A549 (cell line): ENCODE measurements at regions not wholly inside any gene's neighbourhood (a gene's known extent, or its start where the extent isn't known, plus 50 kb on each side); places are given as distances from the start of the nearest gene placed in this dataset.

Source experiments
- ATAC-seq, 2 experiments: fragments of 200-7000 bp in 1 of 2; fragments of >200 bp in 1 of 2; cut with Nextera tagmentation in 1 of 2; cut with Tn5 transposase in 1 of 2; 3 replicates each; pipeline versions ENCODE4 v1.8.0 to v1.9.1; 2018 to 2020; ENCODE audit warnings: mild to moderate bottlenecking in 1 of 2, moderate library complexity in 1 of 2
- CTCF ChIA-PET: fragments of 300-600 bp; sonication (Branson Sonifier 250); formaldehyde crosslinking; extraction: SDS; loops from one replicate; lab custom pipeline; 2021; ENCODE audit warnings: antibody characterized with exemption, inconsistent platforms; lab: Yijun Ruan, JAX
- POLR2A ChIA-PET: fragments of 350-600 bp; formaldehyde crosslinking; extraction: SDS; loops from one replicate; lab custom pipeline; 2021; ENCODE audit warnings: antibody characterized with exemption, inconsistent platforms; lab: Yijun Ruan, JAX
- DNase-seq, 2 experiments: peaks; one replicate each; pipeline versions ENCODE4 v3.0.0 to v3.0.0-alpha.2; 2011 to 2016; ENCODE audit warnings: low read depth in 1 of 2, low spot score in 1 of 2
- FAIRE-seq: peaks from 2 replicates; lab custom pipeline; 2011; peaks lifted over from hg19 to GRCh38; lab: Jason Lieb, UNC
- H3K27ac ChIP-seq, 2 experiments: fragments of >200 bp; sonication (Bioruptor Twin); formaldehyde crosslinking; 3 replicates each; pipeline ENCODE4 v1.5.1; 2016 to 2017
- H3K4me1 ChIP-seq: fragments of >200 bp; sonication (Bioruptor Twin); formaldehyde crosslinking; 3 replicates; pipeline ENCODE4 v1.6.1; 2016
- H3K4me2 ChIP-seq: fragments of >200 bp; sonication (Bioruptor Twin); formaldehyde crosslinking; 3 replicates; pipeline ENCODE4 v1.6.1; 2016
- H3K4me3 ChIP-seq: fragments of >200 bp; sonication (Bioruptor Twin); formaldehyde crosslinking; 3 replicates; pipeline ENCODE4 v1.5.1; 2016
- H3K9me3 ChIP-seq: fragments of >200 bp; sonication (Bioruptor Twin); formaldehyde crosslinking; 3 replicates; pipeline ENCODE4 v1.6.1; 2016
- BCL3 ChIP-seq: fragments of >200 bp; sonication (Bioruptor Twin); formaldehyde crosslinking; IDR thresholded peaks from 3 replicates; pipeline ENCODE4 v1.6.1; 2016
- BHLHE40 ChIP-seq: IDR thresholded peaks from 2 replicates; pipeline ENCODE4 v1.6.1; 2012; ENCODE audit warnings: low read depth, low read length, inconsistent platforms
- CEBPB ChIP-seq, 2 experiments: fragments of >200 bp in 1 of 2; sonication (Bioruptor Twin) in 1 of 2; formaldehyde crosslinking in 1 of 2; IDR thresholded peaks; 2 replicates each; pipeline ENCODE4 v1.6.1; 2012 to 2016
- CHD2 ChIP-seq: fragments of 150-350 bp; IDR thresholded peaks from 2 replicates; pipeline ENCODE4 v1.6.1; 2014; ENCODE audit warnings: low read length; ENCODE audit not compliant: partially characterized antibody
- HDAC2 ChIP-seq: fragments of 200-600 bp; sonication (generic); IDR thresholded peaks from 2 replicates; pipeline ENCODE4 v1.6.1; 2016
- JUN ChIP-seq, 2 experiments: fragments of >200 bp; sonication (Bioruptor Twin); formaldehyde crosslinking; IDR thresholded peaks; 2 replicates in 1 of 2; 3 replicates in 1 of 2; pipeline ENCODE4 v1.6.1; 2016 to 2017
- KDM5A ChIP-seq: fragments of 200-600 bp; sonication (generic); IDR thresholded peaks from 2 replicates; pipeline ENCODE4 v1.6.1; 2016; ENCODE audit warnings: antibody characterized with exemption, mild to moderate bottlenecking
- MAFK ChIP-seq: fragments of 450-650 bp; IDR thresholded peaks from 2 replicates; pipeline ENCODE4 v1.6.1; 2014; ENCODE audit not compliant: partially characterized antibody
- MAZ ChIP-seq: fragments of 150-350 bp; IDR thresholded peaks from 2 replicates; pipeline ENCODE4 v1.6.1; 2014; ENCODE audit warnings: antibody characterized with exemption, low read depth, low read length, borderline replicate concordance
- NPAS2 ChIP-seq: fragments of 250-450 bp; sonication (Bioruptor Pico); IDR thresholded peaks from 2 replicates; pipeline ENCODE4 v1.8.0; 2022; ENCODE audit warnings: mild to moderate bottlenecking, moderate library complexity, borderline replicate concordance
- NR3C1 ChIP-seq: fragments of >200 bp; sonication (Bioruptor Twin); formaldehyde crosslinking; IDR thresholded peaks from 3 replicates; pipeline ENCODE4 v1.6.1; 2017
- PBX3 ChIP-seq: IDR thresholded peaks from 2 replicates; pipeline ENCODE4 v1.6.1; 2012
- POLR2A ChIP-seq: IDR thresholded peaks from 2 replicates; pipeline ENCODE4 v1.6.1; 2012; ENCODE audit warnings: mild to moderate bottlenecking, low read length
- RAD21 ChIP-seq, 2 experiments: fragments of >200 bp in 1 of 2; sonication (Bioruptor Twin) in 1 of 2; formaldehyde crosslinking in 1 of 2; IDR thresholded peaks in 1 of 2; conservative IDR thresholded peaks in 1 of 2; 2 replicates in 1 of 2; 3 replicates in 1 of 2; pipeline ENCODE4 v1.6.1; 2012 to 2018; ENCODE audit warnings: inconsistent platforms in 1 of 2
- RARB ChIP-seq: fragments of 250-450 bp; sonication (Bioruptor Pico); IDR thresholded peaks from 2 replicates; pipeline ENCODE4 v1.8.0; 2021; ENCODE audit warnings: mild to moderate bottlenecking, moderate library complexity
- RNF2 ChIP-seq: fragments of 200-600 bp; sonication (generic); IDR thresholded peaks from 2 replicates; pipeline ENCODE4 v1.6.1; 2016; ENCODE audit warnings: low read depth, mild to moderate bottlenecking, antibody characterized with exemption, moderate library complexity, borderline replicate concordance
- TFCP2L1 ChIP-seq: fragments of 250-450 bp; sonication (Bioruptor Pico); IDR thresholded peaks from 2 replicates; pipeline ENCODE4 v1.5.0; 2021; ENCODE audit warnings: mild to moderate bottlenecking
- TP53 ChIP-seq: fragments of 250-450 bp; sonication (Bioruptor Pico); IDR thresholded peaks from 2 replicates; pipeline ENCODE4 v1.5.0; 2021; ENCODE audit warnings: mild to moderate bottlenecking, moderate library complexity
- ZC3H11A ChIP-seq: fragments of 450-650 bp; IDR thresholded peaks from 2 replicates; pipeline ENCODE4 v1.6.1; 2014; ENCODE audit warnings: antibody characterized with exemption, mild to moderate bottlenecking
- WGBS: methylation state at CpG from one replicate; pipeline ENCODE4 v1.1.6; 2017; ENCODE audit errors: missing lambda C conversion rate; 5-methylcytosine and 5-hydroxymethylcytosine counted together
- TF ChIP-seq, protein P1 (sequence below): fragments of 250-450 bp; sonication (Bioruptor Pico); IDR thresholded peaks from 2 replicates; pipeline ENCODE4 v1.5.0; 2021; ENCODE audit warnings: mild to moderate bottlenecking, moderate library complexity, borderline replicate concordance
- TF ChIP-seq, protein P2 (sequence below): fragments of >200 bp; sonication (Bioruptor Twin); formaldehyde crosslinking; IDR thresholded peaks from 3 replicates; pipeline ENCODE4 v1.5.1; 2016
- TF ChIP-seq, protein P3 (sequence below): fragments of 150-350 bp; IDR thresholded peaks from 2 replicates; pipeline ENCODE4 v1.6.1; 2014; ENCODE audit warnings: low read depth, mild to moderate bottlenecking, low read length
- TF ChIP-seq, protein P4 (sequence below): fragments of 450-650 bp; IDR thresholded peaks from 2 replicates; pipeline ENCODE4 v1.6.1; 2014; ENCODE audit warnings: antibody characterized with exemption

DNA sequence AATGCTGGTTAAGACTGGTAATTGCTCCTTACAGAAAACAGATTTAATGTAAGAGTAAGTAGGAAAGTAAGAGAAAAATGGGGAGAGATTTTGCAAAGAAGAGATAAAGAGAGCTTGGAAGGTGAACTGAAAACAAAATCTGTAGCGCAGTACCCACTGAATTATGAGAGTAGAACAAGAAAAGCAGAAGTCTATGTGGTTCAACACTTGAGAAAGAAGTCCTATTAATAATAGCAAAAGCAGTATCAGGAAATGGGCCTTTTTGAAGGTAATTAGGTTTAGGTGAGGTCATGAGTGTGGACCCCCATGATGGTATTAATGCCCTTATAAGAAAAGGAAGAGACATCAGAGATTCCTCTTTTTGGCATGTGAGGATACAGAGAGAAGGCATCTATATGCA is 460.6 kb downstream of the CETN3 start:
- Histone ChIP-seq H3K27ac (no peak overlapping the region), H3K9me3 (no peaks in the 10 kb centered on the region), H3K4me2 (no peak overlapping the region), H3K4me1 (no peaks in the 10 kb centered on the region), H3K4me3 (no peak overlapping the region)
- DNase-seq (no peak), ATAC-seq (no peak), FAIRE-seq (no peak)
- 0% methylated on average over 1 of the region's 1 CpG for WGBS
- ChIA-PET POLR2A (no interaction called here), CTCF (no interaction called here)
- TF ChIP-seq RNF2: no peak
- no peak for TF ChIP-seq MAFK
- no peak for TF ChIP-seq BHLHE40
- no peak for TF ChIP-seq BCL3

DNA sequence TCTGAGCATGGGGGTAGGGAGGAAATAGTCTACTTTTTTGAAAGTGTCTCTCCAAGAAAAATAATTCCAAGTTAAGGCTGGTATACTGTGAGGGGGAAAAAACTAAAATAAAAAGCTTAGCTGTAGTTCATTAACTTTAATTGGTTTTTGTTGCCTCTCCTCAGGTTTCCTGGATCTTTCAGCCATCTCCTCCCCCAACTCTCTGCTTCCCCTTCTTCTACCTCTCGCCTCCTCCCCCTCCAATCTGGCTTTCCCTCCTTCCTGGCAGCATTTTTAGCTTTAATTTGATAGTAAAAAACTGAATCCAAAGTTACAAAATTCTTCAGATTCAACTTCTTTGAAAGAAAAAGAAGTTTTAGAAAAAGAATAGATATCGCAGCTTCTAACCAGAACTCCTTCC is 462.6 kb downstream of the CETN3 start:
- DNase-seq (no peak), FAIRE-seq (no peak), ATAC-seq (no peak)
- no peak overlapping the region for H3K4me3 ChIP-seq
- H3K9me3 ChIP-seq: no peaks in the 10 kb centered on the region
- H3K4me2 ChIP-seq: no peak overlapping the region
- H3K4me1 ChIP-seq: no peaks in the 10 kb centered on the region
- no peak overlapping the region for H3K27ac ChIP-seq
- CTCF ChIA-PET: no interaction called here
- POLR2A ChIA-PET: no interaction called here
- TF ChIP-seq MAFK: no peak
- no peak for TF ChIP-seq TFCP2L1 (CRISPR knock-in tag)
- TF ChIP-seq, protein P1, sequence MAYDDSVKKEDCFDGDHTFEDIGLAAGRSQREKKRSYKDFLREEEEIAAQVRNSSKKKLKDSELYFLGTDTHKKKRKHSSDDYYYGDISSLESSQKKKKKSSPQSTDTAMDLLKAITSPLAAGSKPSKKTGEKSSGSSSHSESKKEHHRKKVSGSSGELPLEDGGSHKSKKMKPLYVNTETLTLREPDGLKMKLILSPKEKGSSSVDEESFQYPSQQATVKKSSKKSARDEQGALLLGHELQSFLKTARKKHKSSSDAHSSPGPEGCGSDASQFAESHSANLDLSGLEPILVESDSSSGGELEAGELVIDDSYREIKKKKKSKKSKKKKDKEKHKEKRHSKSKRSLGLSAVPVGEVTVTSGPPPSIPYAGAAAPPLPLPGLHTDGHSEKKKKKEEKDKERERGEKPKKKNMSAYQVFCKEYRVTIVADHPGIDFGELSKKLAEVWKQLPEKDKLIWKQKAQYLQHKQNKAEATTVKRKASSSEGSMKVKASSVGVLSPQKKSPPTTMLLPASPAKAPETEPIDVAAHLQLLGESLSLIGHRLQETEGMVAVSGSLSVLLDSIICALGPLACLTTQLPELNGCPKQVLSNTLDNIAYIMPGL (CRISPR knock-in tag): no peak
- no peak for TF ChIP-seq ZC3H11A
- no peak for TF ChIP-seq NPAS2 (CRISPR knock-in tag)
- TF ChIP-seq JUN (IDR thresholded peaks at IDR 0.05): no peak
- TF ChIP-seq, protein P2, sequence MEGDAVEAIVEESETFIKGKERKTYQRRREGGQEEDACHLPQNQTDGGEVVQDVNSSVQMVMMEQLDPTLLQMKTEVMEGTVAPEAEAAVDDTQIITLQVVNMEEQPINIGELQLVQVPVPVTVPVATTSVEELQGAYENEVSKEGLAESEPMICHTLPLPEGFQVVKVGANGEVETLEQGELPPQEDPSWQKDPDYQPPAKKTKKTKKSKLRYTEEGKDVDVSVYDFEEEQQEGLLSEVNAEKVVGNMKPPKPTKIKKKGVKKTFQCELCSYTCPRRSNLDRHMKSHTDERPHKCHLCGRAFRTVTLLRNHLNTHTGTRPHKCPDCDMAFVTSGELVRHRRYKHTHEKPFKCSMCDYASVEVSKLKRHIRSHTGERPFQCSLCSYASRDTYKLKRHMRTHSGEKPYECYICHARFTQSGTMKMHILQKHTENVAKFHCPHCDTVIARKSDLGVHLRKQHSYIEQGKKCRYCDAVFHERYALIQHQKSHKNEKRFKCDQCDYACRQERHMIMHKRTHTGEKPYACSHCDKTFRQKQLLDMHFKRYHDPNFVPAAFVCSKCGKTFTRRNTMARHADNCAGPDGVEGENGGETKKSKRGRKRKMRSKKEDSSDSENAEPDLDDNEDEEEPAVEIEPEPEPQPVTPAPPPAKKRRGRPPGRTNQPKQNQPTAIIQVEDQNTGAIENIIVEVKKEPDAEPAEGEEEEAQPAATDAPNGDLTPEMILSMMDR: no peak
- TF ChIP-seq TP53 (CRISPR knock-in tag): no peak
- TF ChIP-seq, protein P3, sequence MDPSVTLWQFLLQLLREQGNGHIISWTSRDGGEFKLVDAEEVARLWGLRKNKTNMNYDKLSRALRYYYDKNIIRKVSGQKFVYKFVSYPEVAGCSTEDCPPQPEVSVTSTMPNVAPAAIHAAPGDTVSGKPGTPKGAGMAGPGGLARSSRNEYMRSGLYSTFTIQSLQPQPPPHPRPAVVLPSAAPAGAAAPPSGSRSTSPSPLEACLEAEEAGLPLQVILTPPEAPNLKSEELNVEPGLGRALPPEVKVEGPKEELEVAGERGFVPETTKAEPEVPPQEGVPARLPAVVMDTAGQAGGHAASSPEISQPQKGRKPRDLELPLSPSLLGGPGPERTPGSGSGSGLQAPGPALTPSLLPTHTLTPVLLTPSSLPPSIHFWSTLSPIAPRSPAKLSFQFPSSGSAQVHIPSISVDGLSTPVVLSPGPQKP: no peak
- TF ChIP-seq, protein P4, sequence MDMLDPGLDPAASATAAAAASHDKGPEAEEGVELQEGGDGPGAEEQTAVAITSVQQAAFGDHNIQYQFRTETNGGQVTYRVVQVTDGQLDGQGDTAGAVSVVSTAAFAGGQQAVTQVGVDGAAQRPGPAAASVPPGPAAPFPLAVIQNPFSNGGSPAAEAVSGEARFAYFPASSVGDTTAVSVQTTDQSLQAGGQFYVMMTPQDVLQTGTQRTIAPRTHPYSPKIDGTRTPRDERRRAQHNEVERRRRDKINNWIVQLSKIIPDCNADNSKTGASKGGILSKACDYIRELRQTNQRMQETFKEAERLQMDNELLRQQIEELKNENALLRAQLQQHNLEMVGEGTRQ: no peak
- TF ChIP-seq MAZ: no peak
- no peak for TF ChIP-seq HDAC2
- TF ChIP-seq CHD2: no peak
- WGBS: 8% methylated on average over 2 of the region's 2 CpGs

GRCh38 chr5:89946508-89946907 is 463.0 kb downstream of the CETN3 start:
- H3K4me2 ChIP-seq: no peak overlapping the region
- H3K4me1 ChIP-seq: no peaks in the 10 kb centered on the region
- DNase-seq (no peak), FAIRE-seq (no peak), ATAC-seq (no peak)
- no peak overlapping the region for H3K27ac ChIP-seq
- ChIA-PET POLR2A (no interaction called here), CTCF (no interaction called here)
- H3K4me3 ChIP-seq: no peak overlapping the region
- no peak for TF ChIP-seq PBX3
- no peak for TF ChIP-seq RAD21 (conservative IDR thresholded peaks at IDR 0.05 in 1 of 2, IDR thresholded peaks at IDR 0.05 in 1 of 2)
- no peak for TF ChIP-seq NR3C1
- no peak for TF ChIP-seq BHLHE40
- no peak for TF ChIP-seq KDM5A
- no peak for TF ChIP-seq RARB
- no peak for TF ChIP-seq POLR2A
- TF ChIP-seq MAZ: no peak
- TF ChIP-seq CEBPB (IDR thresholded peaks at IDR 0.05): no peak
- no peak for TF ChIP-seq JUN (IDR thresholded peaks at IDR 0.05)
- 2% methylated on average over 4 of the region's 4 CpGs for WGBS
- H3K9me3 ChIP-seq: no peaks in the 10 kb centered on the region
